GM10266 (cell line): ENCODE measurements at regions not wholly inside any gene's neighbourhood (a gene's known extent, or its start where the extent isn't known, plus 50 kb on each side); places are given as distances from the start of the nearest gene placed in this dataset.

Experiments
- DNase-seq: peaks from one replicate; pipeline ENCODE4 v3.0.0; 2012; ENCODE audit errors: extremely low spot score
- TF ChIP-seq, protein P1 (sequence below): IDR thresholded peaks from 2 replicates; pipeline ENCODE4 v1.5.1; 2012; ENCODE audit warnings: mild to moderate bottlenecking, low read depth; ENCODE audit not compliant: control insufficient read depth, insufficient read depth; ENCODE audit errors: missing control alignments

DNA sequence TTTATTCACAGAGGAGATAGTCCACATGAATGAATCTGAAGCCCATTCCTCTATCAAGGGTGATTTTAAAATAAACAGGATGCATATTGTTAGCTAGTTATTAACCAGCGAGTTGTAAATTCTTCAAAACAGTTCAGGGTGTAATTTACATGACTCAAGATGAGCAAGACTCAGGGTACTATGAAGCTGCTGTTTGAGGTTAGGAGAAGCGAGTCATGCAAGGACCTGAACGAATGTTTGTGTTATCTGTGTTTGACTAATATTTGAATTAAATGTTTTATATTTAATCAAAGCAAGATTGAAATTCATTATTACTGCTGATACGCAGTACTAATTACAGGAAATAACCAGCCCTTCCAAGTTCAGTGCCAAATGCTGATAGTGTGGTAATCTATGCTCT, 191.1 kb downstream of the SAMD5 start:
- DNase-seq: no peak
- TF ChIP-seq, protein P1, sequence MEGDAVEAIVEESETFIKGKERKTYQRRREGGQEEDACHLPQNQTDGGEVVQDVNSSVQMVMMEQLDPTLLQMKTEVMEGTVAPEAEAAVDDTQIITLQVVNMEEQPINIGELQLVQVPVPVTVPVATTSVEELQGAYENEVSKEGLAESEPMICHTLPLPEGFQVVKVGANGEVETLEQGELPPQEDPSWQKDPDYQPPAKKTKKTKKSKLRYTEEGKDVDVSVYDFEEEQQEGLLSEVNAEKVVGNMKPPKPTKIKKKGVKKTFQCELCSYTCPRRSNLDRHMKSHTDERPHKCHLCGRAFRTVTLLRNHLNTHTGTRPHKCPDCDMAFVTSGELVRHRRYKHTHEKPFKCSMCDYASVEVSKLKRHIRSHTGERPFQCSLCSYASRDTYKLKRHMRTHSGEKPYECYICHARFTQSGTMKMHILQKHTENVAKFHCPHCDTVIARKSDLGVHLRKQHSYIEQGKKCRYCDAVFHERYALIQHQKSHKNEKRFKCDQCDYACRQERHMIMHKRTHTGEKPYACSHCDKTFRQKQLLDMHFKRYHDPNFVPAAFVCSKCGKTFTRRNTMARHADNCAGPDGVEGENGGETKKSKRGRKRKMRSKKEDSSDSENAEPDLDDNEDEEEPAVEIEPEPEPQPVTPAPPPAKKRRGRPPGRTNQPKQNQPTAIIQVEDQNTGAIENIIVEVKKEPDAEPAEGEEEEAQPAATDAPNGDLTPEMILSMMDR: no peak

DNA sequence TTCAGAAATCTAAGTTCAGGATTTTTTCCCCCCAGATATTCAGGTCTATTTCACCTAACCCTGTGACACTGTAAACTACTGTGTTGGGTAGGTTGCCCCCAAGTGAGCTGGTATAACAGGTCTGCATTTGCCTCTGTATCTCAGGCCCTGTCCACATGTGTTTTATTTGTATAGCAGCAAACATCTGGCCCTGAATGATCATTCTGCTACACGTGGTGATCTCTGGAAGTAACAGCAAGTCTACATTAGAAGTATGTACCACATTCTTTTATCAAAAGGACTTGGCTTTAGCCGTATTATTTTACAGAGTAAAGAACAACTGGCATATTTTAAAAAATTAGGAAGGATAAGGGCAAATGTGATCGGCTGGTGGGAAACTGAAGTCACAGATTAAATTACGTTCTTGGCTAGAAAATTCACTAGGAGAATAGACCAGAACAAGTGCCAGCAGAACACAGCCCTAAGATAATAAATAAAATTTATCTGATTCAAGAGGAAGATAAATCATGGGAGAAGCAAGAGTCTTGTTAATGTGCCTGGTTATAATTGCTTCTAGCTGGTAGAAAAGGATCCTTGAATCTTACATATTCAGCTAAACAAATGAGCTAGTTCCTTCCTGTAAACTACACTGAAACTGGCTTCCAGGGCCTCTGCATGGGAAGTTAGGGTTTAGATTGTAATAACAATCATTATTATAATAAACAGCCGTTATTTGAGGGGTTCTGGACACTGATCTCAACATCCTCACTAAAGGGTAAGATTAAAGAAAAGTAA, 192.1 kb downstream of the SAMD5 start:
- TF ChIP-seq, protein P1: no peak
- DNase-seq: no peak

DNA sequence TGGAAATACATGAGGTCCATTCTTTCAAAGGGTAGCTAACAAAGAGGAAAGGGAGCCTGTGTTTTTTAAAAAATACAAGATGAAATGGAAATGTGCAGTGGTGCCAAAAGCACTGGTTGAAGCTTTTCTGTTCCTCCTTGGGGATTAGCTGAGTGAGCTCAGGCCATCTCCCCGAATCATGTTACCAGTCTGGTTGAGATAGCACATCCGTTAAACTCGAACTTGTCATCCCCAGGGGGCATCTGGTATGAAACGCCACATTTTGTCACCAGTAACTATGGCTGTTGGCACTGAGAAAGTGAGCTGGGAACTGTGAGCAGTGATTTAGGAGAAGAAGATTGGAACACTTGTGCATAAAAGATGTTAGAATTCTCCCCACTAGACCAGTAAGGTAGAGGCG, 196.2 kb downstream of the SAMD5 start:
- TF ChIP-seq, protein P1: no peak
- no peak for DNase-seq

DNA sequence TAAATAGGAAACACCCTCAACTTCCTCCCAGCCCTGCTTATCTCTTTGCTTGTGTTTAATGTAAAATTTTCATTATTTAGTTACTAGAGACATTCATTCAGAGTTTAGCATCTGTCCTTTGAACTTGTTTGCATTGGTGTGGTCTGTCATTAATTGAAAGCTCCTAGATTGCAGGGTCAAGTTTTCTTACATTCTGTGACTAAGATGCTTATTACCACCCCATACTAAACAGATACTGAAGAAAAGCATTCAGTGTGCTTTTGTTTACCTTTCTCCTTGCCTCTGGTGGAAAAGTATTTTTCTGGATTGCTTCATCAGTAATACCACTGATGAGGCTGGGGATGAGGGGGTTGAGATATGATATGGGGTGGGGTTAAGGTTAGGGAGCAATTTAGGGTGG, 199.0 kb downstream of the SAMD5 start:
- no peak for DNase-seq
- TF ChIP-seq, protein P1: no peak

DNA sequence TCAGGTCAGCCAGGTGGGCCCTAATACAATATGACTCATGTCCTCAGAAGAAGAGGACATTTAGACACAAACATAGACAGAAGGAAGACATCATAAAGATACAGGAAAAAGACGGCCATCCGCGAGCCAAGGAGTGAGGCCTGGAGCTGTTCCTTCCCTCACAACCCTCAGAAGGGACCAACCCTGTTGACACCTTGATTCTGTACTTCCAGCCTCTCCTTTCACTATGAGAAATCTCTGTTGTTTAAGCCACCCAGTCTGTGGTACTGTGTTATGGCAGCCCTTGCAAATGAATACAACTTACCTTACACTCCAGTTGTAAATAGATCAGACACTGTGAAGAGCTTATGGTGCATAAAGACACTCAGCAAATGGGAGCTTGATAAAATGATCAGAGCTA, 199.7 kb downstream of the SAMD5 start:
- TF ChIP-seq, protein P1: no peak
- DNase-seq: no peak

DNA sequence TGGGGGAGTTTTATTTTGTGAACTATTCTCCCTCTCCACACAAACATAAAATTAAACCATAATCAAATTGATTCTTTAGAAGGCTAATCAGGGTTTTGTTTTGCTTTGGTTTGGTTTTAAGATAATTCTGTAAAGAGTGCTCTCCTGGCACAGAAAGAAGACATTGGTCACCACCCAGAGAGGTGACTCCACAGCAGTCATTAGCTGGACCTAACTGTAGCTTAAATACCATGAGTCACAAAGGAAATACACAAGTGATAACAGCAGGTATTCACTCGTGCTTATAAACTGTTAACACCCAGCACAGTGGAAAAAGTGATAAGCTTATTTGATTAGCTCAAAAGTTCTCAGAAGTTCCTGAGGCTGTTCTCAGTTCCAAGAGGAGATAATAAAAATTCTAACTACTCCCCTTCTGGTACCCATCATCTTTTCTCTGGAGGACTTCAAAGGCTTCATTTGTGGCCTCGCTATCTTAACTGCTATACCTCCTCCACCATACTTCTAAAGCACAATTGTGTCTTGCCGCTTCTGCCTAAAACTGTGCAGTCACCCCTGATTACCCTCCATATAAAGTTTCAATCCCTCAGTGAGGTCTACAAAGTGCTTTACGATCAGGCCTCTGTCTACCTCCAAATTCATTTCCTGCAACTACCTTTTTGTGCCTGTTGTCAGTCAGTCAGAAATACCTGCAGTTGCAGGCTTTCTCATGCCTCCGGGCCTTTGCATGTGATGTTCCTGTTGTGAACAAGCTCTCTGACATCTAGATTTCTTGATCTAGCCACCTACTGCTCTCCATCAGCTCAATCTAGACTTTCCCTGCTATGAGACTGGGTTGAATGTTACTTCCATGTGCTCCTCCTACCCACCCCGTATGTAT, 201.1 kb downstream of the SAMD5 start:
- DNase-seq: no peak
- TF ChIP-seq, protein P1: no peak

DNA sequence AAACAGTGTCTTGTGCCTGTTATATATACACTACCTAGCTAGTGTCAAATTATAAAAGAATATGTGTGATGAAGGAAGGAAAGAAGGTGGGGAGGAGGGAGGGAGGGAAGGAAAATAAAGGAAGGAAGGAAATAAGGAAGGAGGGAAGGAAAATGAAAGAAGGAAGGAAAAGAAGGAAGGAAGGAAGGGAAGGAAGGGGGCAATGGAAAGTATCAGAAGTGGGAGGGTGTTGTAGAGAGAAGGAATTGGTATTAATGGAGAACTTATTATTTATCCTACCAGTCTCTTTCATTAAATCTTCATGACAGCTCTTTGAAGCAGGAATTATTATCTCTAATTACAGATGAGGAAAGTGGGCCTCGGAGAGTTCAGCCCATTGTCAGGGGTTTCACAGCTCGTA, 202.4 kb downstream of the SAMD5 start:
- no peak for DNase-seq
- TF ChIP-seq, protein P1: no peak
